NCI-H748 (cell line): ENCODE measurements at regions not wholly inside any gene's neighbourhood (a gene's known extent, or its start where the extent isn't known, plus 50 kb on each side); places are given as distances from the start of the nearest gene placed in this dataset.
A peak's percentile ranks its signal among the peaks of the same experiment; 100 is the strongest.

Experiments
- DNase-seq: peaks from one replicate; lab custom pipeline; 2025; ENCODE audit not compliant: unreplicated experiment; lab: John Stamatoyannopoulos, UW

- DNase-seq: peak; percentile 76
Observed at GRCh38 chr12:38138225-38139221, 178.1 kb upstream of the ALG10B start.

GRCh38 chr12:38139456-38139855, 177.1 kb upstream of the ALG10B start:
- DNase-seq: no peak

- DNase-seq: no peak
Observed at GRCh38 chr12:38141239-38141638, 175.3 kb upstream of the ALG10B start.

GRCh38 chr12:38141861-38142260, 174.7 kb upstream of the ALG10B start:
- no peak for DNase-seq

- no peak for DNase-seq
Observed at GRCh38 chr12:38142974-38143373, 173.6 kb upstream of the ALG10B start.

- DNase-seq: no peak
Observed at GRCh38 chr12:38144049-38144448, 172.5 kb upstream of the ALG10B start.

GRCh38 chr12:38144601-38145436, 171.8 kb upstream of the ALG10B start:
- no peak for DNase-seq

GRCh38 chr12:38149395-38150073, 167.0 kb upstream of the ALG10B start:
- DNase-seq: no peak

GRCh38 chr12:38151991-38152700, 164.4 kb upstream of the ALG10B start:
- no peak for DNase-seq

GRCh38 chr12:38152816-38153736, 163.5 kb upstream of the ALG10B start:
- no peak for DNase-seq

- DNase-seq: no peak
Observed at GRCh38 chr12:38153737-38154061, 162.9 kb upstream of the ALG10B start.

- no peak for DNase-seq
Observed at GRCh38 chr12:38154096-38155019, 162.2 kb upstream of the ALG10B start.

GRCh38 chr12:38155020-38155395, 161.6 kb upstream of the ALG10B start:
- DNase-seq: no peak

- no peak for DNase-seq
Observed at GRCh38 chr12:38155526-38156496, 160.8 kb upstream of the ALG10B start.

- no peak for DNase-seq
Observed at GRCh38 chr12:38156497-38157245, 159.9 kb upstream of the ALG10B start.

- DNase-seq: no peak
Observed at GRCh38 chr12:38157274-38157932, 159.2 kb upstream of the ALG10B start.
